Aorta (tissue), 5 donors: ENCODE measurements at regions not wholly inside any gene's neighbourhood (a gene's known extent, or its start where the extent isn't known, plus 50 kb on each side); places are given as distances from the start of the nearest gene placed in this dataset.

Source experiments
- ATAC-seq: fragments of 200-7000 bp; cut with Tn5 transposase; one replicate; pipeline ENCODE4 v1.9.1; 2022; ENCODE audit warnings: moderate library complexity; ENCODE audit not compliant: low FRiP score
- DNase-seq, 2 donors: peaks; one replicate each; pipeline ENCODE4 v3.0.0-alpha.2; 2020
- H3K27ac ChIP-seq, 2 donors: one replicate each; pipeline ENCODE4 v1.5.1; 2013; ENCODE audit warnings: low read length in 2 of 2, mild to moderate bottlenecking in 2 of 2, moderate library complexity in 2 of 2, control low read depth in 1 of 2, inconsistent platforms in 1 of 2, low read depth in 1 of 2
- H3K27me3 ChIP-seq, 2 donors: one replicate each; pipeline ENCODE4 v1.6.1; 2013; ENCODE audit warnings: control low read depth in 1 of 2, low read length in 1 of 2, mild to moderate bottlenecking in 1 of 2, moderate library complexity in 1 of 2; ENCODE audit not compliant: insufficient read depth in 2 of 2, control insufficient read depth in 1 of 2
- H3K36me3 ChIP-seq, 2 donors: one replicate each; pipeline ENCODE4 v1.6.1; 2013; ENCODE audit warnings: control low read depth in 1 of 2, low read length in 1 of 2, mild to moderate bottlenecking in 1 of 2; ENCODE audit not compliant: insufficient read depth in 2 of 2, control insufficient read depth in 1 of 2
- H3K4me1 ChIP-seq, 2 donors: one replicate each; pipeline ENCODE4 v1.6.1; 2013; ENCODE audit warnings: low read length in 2 of 2, control low read depth in 1 of 2, mild to moderate bottlenecking in 1 of 2, moderate library complexity in 1 of 2; ENCODE audit not compliant: insufficient read depth in 2 of 2, control insufficient read depth in 1 of 2
- H3K4me3 ChIP-seq, 2 donors: one replicate each; pipeline ENCODE4 v1.5.1; 2013; ENCODE audit warnings: low read length in 2 of 2, control low read depth in 1 of 2, mild to moderate bottlenecking in 1 of 2
- H3K9me3 ChIP-seq: one replicate; pipeline ENCODE4 v1.6.1; 2013; ENCODE audit warnings: mild to moderate bottlenecking, low read length; ENCODE audit not compliant: control insufficient read depth
- WGBS, 2 donors: extraction: QIAGEN DNeasy Blood & Tissue Kit; methylation state at CpG; one replicate each; pipeline ENCODE4 v1.1.7; 2013; 5-methylcytosine and 5-hydroxymethylcytosine counted together
- intact Hi-C, 2 donors: fragments of 100-400 bp; cut with DNase I; formaldehyde crosslinking; loops; one replicate each; pipeline versions ENCODE4 v1.14.2 to v1.15.0; 2022
- donor health status: healthy with polysubstance abuse.
- donor health status: Bipolar disorder and iron deficiency.
- donor health status: DM: no; HTN: no; CAD: no.
- donor health status: DM: no; HTN: no; CAD: no.
- donor health status: DM: yes; HTN: yes; CAD: no.

GRCh38 chr22:49259839-49260615 is 567.6 kb downstream of the BRD1 start:
- no peaks in the 10 kb centered on the region for H3K4me1 ChIP-seq
- H3K27ac ChIP-seq = no peak overlapping the region
- DNase-seq (no peak), ATAC-seq (no peak)
- H3K4me3 ChIP-seq = no peak overlapping the region
- no peaks in the 10 kb centered on the region for H3K27me3 ChIP-seq
- 82% methylated on average over 8 of the region's 8 CpGs for WGBS, 2 donors
- H3K36me3 ChIP-seq = no peaks in the 10 kb centered on the region
- intact Hi-C loops = no loop called here
- no peaks in the 10 kb centered on the region for H3K9me3 ChIP-seq

DNA sequence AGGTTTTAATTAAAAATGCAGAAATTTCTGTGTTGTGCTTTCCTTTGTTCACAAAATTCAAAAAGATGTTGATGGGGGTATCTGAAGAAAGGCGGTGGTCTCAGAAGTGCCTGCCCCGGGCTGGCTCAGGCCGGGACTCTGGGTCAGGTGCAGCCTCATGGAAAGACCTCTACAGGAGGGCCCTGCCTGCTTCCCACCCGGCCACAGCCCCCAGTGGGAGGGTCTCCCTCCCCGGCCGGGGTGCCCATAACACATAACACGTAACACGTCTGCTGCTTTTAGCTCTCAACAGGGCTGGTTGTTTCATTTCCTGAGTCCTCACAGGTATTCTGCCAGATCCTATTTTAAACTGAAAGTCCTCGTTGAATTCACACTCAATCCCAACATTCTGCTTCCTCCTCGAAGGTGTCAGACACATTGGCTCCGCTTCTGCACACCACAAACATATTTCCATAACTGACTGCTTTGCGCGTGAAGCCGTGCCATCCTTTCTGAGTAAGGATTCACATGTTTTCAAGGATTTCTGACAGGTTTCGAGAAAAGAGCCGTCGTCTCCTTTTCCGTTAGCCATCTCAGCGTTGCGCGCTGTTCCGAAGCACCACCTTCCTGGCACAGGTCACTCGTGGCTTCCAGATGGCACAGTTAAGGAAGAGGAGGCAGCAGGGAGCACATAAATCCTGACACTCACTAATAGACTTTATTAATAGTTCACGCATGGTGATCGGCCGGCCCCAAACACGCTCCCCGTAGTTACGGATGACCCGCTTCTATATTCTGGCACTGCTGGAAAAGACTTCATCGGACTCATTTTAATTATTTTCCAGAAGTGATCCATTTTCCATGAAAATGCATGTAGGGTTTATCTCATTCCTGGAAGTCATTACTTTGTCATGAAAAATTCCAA is 569.3 kb downstream of the BRD1 start:
- no peak for ATAC-seq
- Histone ChIP-seq H3K4me3 (no peak overlapping the region), H3K27ac (no peak overlapping the region), H3K4me1 (no peaks in the 10 kb centered on the region), H3K36me3 (no peaks in the 10 kb centered on the region), H3K9me3 (no peaks in the 10 kb centered on the region), H3K27me3 (no peaks in the 10 kb centered on the region)
- intact Hi-C loops = no loop called here
- peak in 1 of 2 donors; percentile 60 for DNase-seq
- WGBS, 2 donors = 84 to 85% methylated on average over 31 of the region's 31 CpGs

GRCh38 chr22:49257551-49257961 is 570.1 kb downstream of the BRD1 start:
- H3K27ac ChIP-seq = no peak overlapping the region
- no peaks in the 10 kb centered on the region for H3K9me3 ChIP-seq
- DNase-seq (peak in 1 of 2 donors; percentile 69), ATAC-seq (no peak)
- H3K27me3 ChIP-seq = no peaks in the 10 kb centered on the region
- H3K4me1 ChIP-seq = no peaks in the 10 kb centered on the region
- intact Hi-C loops = no loop called here
- 86 to 87% methylated on average over 13 of the region's 13 CpGs for WGBS, 2 donors
- no peak overlapping the region for H3K4me3 ChIP-seq
- H3K36me3 ChIP-seq = no peaks in the 10 kb centered on the region

DNA sequence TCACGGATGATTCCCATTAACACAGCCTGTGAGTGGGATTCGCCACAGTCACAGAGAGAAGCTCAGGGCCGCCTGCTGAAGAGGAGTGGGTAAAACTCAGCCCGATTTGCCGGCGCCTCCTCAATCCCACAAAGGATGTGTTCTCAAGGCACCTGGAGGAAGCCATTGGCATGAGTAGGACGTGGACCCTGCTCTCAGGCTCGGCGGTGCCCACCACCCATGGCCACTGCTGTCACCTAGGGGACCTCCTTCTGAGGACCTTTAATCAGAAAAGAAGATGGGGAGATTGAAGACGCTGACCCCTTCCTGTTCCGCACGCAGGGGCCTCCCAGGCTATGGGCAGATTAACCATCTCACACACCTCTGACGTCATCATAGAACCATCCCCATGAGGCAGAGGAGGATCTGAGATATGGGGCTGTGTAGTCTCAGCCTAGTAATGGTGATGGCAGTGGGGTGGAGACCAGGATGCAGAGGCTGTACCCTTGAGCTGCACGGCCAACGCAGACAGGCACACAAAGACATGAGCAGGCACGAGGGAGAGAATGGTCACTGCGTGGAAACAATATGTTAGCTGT is 571.8 kb downstream of the BRD1 start:
- 77 to 88% methylated on average over 17 of the region's 17 CpGs for WGBS, 2 donors
- DNase-seq (no peak), ATAC-seq (no peak)
- no peak overlapping the region for H3K4me3 ChIP-seq
- no peak overlapping the region for H3K27ac ChIP-seq
- H3K27me3 ChIP-seq = peaks cover 0 to 2% of the 10 kb centered on the region in 2 donors
- no peaks in the 10 kb centered on the region for H3K4me1 ChIP-seq
- no peaks in the 10 kb centered on the region for H3K36me3 ChIP-seq
- intact Hi-C loops = no loop called here
- no peaks in the 10 kb centered on the region for H3K9me3 ChIP-seq

- Histone ChIP-seq H3K36me3 (no peaks in the 10 kb centered on the region), H3K27me3 (peaks cover 0 to 2% of the 10 kb centered on the region in 2 donors), H3K4me1 (no peaks in the 10 kb centered on the region), H3K4me3 (no peak overlapping the region), H3K27ac (no peak overlapping the region), H3K9me3 (no peaks in the 10 kb centered on the region)
- DNase-seq = peak in 1 of 2 donors; percentile 37
- ATAC-seq = no peak
- intact Hi-C loops = no loop called here
- WGBS, 2 donors = 77 to 90% methylated on average over 10 to 11 of the region's 11 CpGs
Measured at GRCh38 chr22:49255154-49255553, 572.5 kb downstream of the BRD1 start.

- WGBS, 2 donors = 86 to 93% methylated on average over 6 of the region's 6 CpGs
- DNase-seq (peak in 1 of 2 donors; percentile 20), ATAC-seq (no peak)
- Histone ChIP-seq H3K4me1 (no peaks in the 10 kb centered on the region), H3K4me3 (no peak overlapping the region), H3K27ac (no peak overlapping the region), H3K36me3 (no peaks in the 10 kb centered on the region), H3K9me3 (no peaks in the 10 kb centered on the region), H3K27me3 (peaks cover 0 to 2% of the 10 kb centered on the region in 2 donors)
- intact Hi-C loops = no loop called here
Measured at GRCh38 chr22:49253656-49254055, 574.0 kb downstream of the BRD1 start.

DNA sequence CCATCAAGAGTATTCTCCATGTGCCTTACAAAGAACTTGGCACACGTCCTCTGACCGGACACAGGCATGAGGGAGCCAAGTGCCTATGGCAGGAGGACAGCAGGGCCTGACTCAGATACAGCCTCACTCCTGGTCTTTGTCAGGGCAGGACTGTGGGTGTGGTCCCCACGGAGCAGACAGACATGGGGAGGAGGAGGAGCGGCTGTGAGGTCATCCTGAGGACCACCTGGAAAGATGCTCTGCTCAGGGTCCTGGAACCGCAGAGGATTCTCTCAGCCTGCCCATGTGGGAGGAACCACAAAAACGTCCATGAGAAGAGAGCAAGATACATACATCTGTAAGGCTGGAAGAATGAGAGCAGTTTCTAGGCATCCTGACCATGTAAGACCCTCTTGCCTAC is 576.3 kb downstream of the BRD1 start:
- H3K4me3 ChIP-seq = no peak overlapping the region
- peaks cover 0 to 2% of the 10 kb centered on the region in 2 donors for H3K27me3 ChIP-seq
- intact Hi-C loops = no loop called here
- no peaks in the 10 kb centered on the region for H3K9me3 ChIP-seq
- DNase-seq = no peak
- no peaks in the 10 kb centered on the region for H3K36me3 ChIP-seq
- no peak for ATAC-seq
- H3K4me1 ChIP-seq = no peaks in the 10 kb centered on the region
- 65 to 71% methylated on average over 6 of the region's 6 CpGs for WGBS, 2 donors
- H3K27ac ChIP-seq = no peak overlapping the region

DNA sequence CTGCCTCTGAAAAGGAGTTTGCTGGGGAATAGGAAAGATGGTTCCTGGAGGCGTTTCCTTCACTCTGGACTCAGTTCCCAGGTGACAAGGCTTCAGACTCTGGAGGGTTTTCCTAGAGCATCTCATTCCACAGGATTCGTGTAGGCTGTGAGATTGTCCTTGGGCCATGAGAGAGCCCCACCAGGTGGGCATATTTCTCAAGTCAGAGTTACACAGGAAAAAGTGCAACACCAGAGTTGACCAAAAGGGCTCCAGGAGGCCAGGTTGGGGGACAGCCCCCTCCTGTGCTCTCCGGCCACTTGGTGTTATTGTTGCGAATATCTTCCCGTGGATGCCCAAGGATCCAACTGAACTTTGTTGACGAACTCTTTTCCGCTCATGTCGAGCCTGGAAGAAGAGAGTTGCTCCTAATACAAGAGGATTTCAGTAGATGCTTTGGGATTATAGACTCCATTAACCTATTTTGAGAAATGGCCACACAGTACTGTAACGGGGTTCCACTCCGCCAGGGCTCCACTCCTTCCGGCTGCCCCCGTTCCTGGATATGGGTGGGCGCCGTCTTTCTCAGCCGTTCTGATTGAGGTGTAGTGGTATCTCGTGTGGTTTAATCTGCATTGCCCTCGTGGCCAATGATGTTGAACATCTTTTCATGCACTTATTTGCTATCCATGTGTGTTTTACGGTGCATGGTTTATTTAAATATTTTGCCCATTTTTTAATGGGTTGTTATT is 580.3 kb downstream of the BRD1 start:
- Histone ChIP-seq H3K4me3 (no peak overlapping the region), H3K4me1 (no peaks in the 10 kb centered on the region), H3K27ac (no peak overlapping the region), H3K36me3 (no peaks in the 10 kb centered on the region), H3K27me3 (peaks cover 0 to 2% of the 10 kb centered on the region in 2 donors), H3K9me3 (no peaks in the 10 kb centered on the region)
- no peak for ATAC-seq
- no peak for DNase-seq
- WGBS, 2 donors = 80 to 81% methylated on average over 18 of the region's 18 CpGs
- intact Hi-C loops = no loop called here
